ENCODE measurements at regions not wholly inside any gene's neighbourhood (a gene's known extent, or its start where the extent isn't known, plus 50 kb on each side); places are given as distances from the start of the nearest gene placed in this dataset.

- TF ChIP-seq EZH2 (IDR thresholded peaks at IDR 0.05; ENCODE audit: insufficient read depth, poor library complexity, severe bottlenecking), result no peak
- TF ChIP-seq EZH2phosphoT487 (IDR thresholded peaks at IDR 0.05; ENCODE audit: insufficient read depth, low read depth), result no peak
Observed at GRCh38 chr6:21342501-21342900, 251.1 kb upstream of the SOX4 start.

All from GM23248 (cell line).